AML-193 (cell line): ENCODE measurements at regions not wholly inside any gene's neighbourhood (a gene's known extent, or its start where the extent isn't known, plus 50 kb on each side); places are given as distances from the start of the nearest gene placed in this dataset.
"Not testable (repeated sequence)": the region's sequence is repeated elsewhere in the genome, so short reads cannot be mapped to it uniquely, and the experiment has no call there.

Experiments used
- DNase-seq, 2 experiments: peaks; one replicate each; lab custom pipeline; 2025; lab: John Stamatoyannopoulos, UW

DNA sequence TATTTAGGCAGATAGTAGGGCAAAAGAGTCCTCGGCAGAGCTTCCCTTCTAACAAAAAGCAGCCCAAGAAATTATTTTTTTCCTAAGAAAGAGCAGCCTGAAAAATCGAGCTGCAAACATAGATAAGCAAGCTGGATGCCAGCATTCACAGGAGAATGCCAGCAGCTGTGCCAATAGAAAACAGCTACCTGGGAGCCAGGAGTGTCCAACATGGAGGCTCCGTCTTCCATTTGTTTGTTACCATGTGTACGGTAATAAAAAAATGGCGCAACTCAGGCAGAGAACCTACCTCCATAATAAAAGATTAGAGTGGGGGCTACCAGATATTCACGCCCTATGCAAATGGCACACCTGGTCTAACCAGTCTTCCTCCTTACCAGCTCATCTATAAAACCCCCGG, 77.6 kb upstream of the IPO5 start:
- no peak for DNase-seq

DNA sequence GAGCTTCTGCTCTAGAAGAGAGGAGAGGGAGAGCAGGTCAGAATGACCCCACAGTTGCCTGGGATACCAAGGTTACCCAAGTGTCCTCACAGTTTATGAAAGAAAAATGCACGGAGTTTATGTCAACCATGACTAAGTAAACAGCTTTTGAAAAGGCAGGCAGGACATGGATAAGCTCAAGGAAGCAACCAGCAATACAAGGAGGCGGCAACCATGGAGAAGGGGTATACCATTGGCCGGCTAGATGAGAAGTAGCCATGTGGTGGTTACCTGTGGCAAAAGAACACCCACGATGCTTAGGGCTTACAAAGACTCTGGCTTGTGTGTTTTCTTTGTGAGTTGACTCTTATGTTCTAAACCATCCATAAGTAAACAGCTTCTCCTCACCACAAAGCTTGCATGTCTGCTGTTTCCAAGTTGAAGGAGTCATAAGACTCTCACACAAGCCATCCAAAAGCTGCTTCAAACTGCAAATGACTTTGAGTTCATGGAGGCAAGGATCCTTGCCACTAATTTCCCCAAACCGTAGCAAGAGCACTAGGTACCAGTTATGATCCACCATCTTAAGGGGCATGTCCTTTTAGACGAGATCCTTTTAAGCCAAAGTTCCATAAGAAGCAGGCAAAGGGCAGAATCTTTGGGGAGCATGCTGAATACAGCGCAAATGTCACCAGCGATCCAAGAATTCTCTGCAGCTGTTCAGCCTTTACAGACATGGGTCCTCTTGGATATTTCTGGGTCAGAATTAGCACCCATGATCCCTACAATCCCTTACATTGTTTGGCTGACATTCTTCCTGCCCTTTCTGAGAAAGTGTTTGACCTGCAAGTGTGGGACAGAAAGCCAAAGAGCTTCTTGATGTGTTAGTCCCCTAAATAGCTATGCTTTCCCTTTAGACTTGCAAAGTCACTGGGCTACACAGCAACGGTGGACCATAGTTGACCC, 74.8 kb upstream of the IPO5 start:
- no peak for DNase-seq

GRCh38 chr13:97879646-97880310, 73.7 kb upstream of the IPO5 start:
- no peak for DNase-seq

DNA sequence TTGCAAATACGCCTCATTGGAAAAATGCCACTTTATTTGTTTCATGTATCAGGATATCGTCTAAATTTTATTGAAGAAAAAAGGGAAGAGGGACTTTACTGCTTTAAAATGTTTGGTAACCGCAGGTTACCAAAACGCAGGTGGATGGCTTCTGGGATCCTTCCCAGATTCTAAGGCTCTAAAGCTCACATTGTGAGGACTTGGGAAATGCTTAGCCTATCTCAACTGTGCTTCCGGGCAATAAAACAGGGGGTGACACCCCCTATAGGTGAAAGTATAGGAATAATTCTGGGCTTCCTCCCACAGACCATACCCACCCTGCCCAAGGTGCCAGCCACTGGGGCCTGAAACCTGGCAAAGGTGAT, 73.2 kb upstream of the IPO5 start:
- no peak for DNase-seq

DNA sequence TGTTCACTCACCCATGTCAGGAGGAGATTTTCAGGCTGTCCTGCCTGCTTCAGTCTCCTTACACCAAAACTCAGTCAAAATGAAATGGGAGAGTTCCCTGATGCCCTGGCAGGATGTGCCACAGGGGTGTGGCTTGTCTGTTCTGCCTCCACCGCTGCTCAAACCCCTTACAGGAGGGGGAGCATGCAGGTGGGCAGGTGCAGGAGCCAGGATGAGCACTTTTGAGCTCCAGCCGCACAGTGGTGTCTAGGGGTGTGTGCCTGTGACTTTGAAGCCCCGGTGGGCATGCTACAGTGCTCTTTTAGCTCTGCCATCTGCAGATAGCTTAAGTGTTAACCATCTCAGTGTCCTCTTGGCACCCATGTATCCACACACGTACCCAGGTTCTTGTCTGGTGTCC, 71.9 kb upstream of the IPO5 start:
- no peak for DNase-seq

- no peak for DNase-seq
Observed at GRCh38 chr13:97883396-97883795, 70.1 kb upstream of the IPO5 start.

DNA sequence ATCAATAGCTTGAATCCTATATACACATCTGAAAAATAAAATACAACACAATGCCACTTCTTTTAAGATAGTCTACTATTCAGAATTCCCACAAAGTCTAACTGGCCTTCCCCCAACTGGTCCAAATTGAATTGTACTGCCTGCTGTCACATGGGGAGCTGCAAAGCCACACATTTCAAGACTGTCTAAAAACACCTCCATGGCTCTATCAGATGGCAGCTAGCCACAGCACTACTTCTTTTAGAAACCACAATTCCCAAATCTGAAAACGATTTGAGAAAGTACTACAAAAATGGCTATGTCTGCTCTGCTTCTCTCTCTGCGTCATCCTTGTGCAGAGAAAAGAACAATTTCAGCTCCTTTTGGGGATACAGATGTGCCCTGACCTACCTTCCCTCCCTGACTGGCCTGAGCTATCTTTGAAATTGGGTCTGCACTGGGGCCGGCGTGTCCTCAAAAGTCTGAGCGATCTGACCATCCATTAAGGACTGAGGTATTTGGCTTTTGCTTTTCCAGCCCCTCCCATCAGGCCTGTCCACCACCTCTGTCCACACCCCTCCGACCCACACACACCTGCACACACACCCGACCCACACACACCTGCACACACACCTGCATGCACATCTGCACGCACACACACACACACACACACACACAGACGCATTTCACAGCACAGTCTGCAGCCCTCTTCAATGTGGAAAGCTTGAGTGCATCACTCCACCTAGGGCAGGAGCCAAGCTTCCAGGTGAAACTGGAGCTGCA, 68.6 kb upstream of the IPO5 start:
- no peak for DNase-seq

GRCh38 chr13:97885641-97886040, 67.8 kb upstream of the IPO5 start:
- DNase-seq, result no peak

DNA sequence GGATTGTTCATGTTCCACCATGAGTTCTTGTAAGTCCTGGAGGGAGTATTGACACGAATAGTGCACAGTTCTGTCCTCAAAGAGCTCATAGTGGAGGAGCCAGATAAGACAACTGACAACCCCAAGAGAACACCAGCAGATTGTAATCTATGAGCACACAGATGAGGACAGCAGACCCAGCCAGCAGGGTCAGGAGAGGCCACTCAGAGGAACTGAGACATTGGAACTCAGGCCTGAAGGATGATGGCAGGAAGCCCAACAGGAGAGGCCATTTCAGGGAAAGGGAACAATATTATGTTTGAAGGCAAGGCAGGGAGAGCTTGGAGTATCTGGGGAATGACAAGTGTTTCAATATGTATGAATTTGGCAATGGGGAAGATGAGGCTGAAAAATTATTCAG, 63.7 kb upstream of the IPO5 start:
- no peak for DNase-seq

DNA sequence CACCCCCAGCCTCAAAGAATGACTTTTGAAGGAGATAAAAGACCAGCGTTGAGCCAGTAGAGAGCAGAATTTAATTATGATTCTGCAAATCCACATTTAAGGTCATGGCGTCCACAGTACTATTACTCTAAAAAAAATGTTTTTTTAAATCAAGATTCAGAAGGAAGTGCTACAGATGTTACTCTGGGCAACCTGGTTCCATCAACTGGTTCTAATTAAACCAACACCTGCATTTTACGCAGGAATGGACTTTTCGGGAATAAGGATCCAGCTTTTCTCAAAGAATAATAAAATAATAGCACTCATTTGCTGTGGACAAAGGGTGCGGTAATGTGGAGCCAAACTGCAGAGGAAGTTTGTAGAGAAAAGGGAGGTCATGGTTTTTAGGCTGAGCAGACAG, 62.9 kb upstream of the IPO5 start:
- DNase-seq, result no peak

DNA sequence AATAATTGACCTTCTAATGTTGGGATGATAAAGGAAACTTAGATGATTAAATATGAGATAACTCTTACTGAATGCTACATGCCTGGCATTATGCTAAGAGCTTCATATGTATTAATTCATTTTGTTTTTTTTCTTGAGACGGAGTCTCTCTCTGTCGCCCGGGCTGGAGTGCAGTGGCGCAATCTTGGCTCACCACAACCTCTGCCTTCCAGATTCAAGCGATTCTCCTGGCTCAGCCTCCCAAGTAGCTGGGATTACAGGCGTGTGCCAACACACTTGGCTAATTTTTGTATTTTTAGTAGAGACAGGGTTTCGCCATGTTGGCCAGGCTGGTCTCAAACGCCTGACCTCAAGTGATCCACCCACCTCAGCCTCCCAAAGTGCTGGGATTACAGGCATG, 61.5 kb upstream of the IPO5 start:
- not testable (repeated sequence) for DNase-seq

DNA sequence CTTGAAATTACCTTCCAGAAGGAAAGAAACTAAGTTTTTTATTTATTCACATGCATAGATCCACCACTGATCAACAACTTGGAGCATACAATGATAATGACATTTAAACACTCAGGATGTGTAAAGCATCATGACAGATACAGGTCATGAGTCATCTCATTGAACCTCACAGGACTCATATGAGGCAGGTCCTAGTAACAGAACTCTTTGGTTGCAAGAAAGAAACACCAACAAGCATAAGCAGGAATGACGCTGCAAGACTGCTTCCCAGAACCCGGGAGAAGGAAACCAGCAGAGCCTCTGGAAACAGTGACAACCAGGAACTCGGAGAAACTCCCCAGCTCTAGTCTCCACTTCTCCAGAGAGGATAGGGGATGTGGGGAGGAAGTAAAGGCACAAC, 60.8 kb upstream of the IPO5 start:
- no peak for DNase-seq

GRCh38 chr13:97895383-97895782, 58.1 kb upstream of the IPO5 start:
- no peak for DNase-seq

DNA sequence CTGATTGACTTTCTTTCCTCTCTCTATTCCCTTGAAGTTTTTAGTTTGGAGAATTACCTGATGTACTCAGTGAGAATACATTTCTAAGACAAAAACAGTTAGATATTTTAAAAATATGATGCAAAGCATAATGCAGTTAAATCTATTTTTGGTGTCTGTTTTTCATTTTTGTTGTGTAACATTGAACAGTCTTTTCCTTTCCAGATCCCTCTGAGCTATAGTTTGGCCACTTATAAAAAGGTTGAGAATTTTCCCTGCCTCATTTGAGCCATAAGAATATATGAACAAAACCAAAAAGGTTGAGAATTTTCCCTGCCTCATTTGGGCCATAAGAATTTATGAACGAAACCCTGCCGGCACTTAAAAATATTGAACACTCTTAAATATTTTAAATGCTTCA, 57.0 kb upstream of the IPO5 start:
- DNase-seq, result no peak

- no peak for DNase-seq
Observed at GRCh38 chr13:97901716-97902115, 51.8 kb upstream of the IPO5 start.
